GM12878 (cell line): ENCODE measurements at regions not wholly inside any gene's neighbourhood (a gene's known extent, or its start where the extent isn't known, plus 50 kb on each side); places are given as distances from the start of the nearest gene placed in this dataset.

Source experiments
- ATAC-seq: fragments of 200-7000 bp; cut with Tn5 transposase; 3 replicates; pipeline ENCODE4 v1.9.1; 2020; ENCODE audit warnings: mild to moderate bottlenecking, moderate library complexity
- BruUV-seq: library from RNA; stranded (reverse); fragments of 400-500 nt; replicated peaks from 2 replicates; lab custom pipeline; 2021; lab: Mats Ljungman, UMichigan
- CTCF ChIA-PET: fragments of 300-600 bp; sonication (Branson Sonifier 250); formaldehyde crosslinking; extraction: SDS; loops from one replicate; lab custom pipeline; 2021; ENCODE audit warnings: inconsistent platforms; lab: Yijun Ruan, JAX
- POLR2A ChIA-PET: fragments of 350-600 bp; formaldehyde crosslinking; extraction: SDS; loops from one replicate; lab custom pipeline; 2021; ENCODE audit warnings: inconsistent platforms; lab: Charles Lee
- RAD21 ChIA-PET: fragments of 300-600 bp; sonication (Branson Sonifier 250); formaldehyde crosslinking; loops from one replicate; lab custom pipeline; 2023; ENCODE audit warnings: antibody characterized with exemption; ENCODE audit not compliant: unreplicated experiment; lab: Charles Lee
- SMC1A ChIA-PET: fragments of 300-600 bp; sonication (Branson Sonifier 250); formaldehyde crosslinking; loops from one replicate; lab custom pipeline; 2023; ENCODE audit not compliant: unreplicated experiment, uncharacterized antibody; lab: Charles Lee
- DNase-seq: peaks from one replicate; pipeline ENCODE4 v3.0.0-alpha.2; 2011; ENCODE audit warnings: low read depth, low spot score
- FAIRE-seq: peaks from 3 replicates; lab custom pipeline; 2011; peaks lifted over from hg19 to GRCh38; lab: Jason Lieb, UNC
- H2AFZ ChIP-seq: 2 replicates; pipeline ENCODE4 v1.6.0; 2011; ENCODE audit warnings: low read depth, low read length, control low read depth; ENCODE audit not compliant: control insufficient read depth
- H3K27ac ChIP-seq: 2 replicates; pipeline ENCODE4 v1.5.1; 2011; ENCODE audit warnings: control low read depth; ENCODE audit not compliant: control insufficient read depth, insufficient read depth
- H3K27me3 ChIP-seq, 2 experiments: replicated peaks in 1 of 2; 2 replicates each; pipeline versions ENCODE4 v1.6.0 to v1.6.1; 2011; ENCODE audit warnings: low read length in 1 of 2; ENCODE audit not compliant: control insufficient read depth in 2 of 2, insufficient read depth in 2 of 2
- H3K36me3 ChIP-seq, 2 experiments: 2 replicates each; pipeline ENCODE4 v1.5.1; 2011; ENCODE audit warnings: low read length in 1 of 2; ENCODE audit not compliant: control insufficient read depth in 2 of 2, insufficient read depth in 2 of 2
- H3K4me1 ChIP-seq: 2 replicates; pipeline ENCODE4 v1.6.1; 2011; ENCODE audit warnings: mild to moderate bottlenecking, low read length, moderate library complexity, mixed read lengths; ENCODE audit not compliant: control insufficient read depth, insufficient read depth
- H3K4me2 ChIP-seq: 2 replicates; pipeline ENCODE4 v1.6.0; 2011; ENCODE audit warnings: control low read depth; ENCODE audit not compliant: control insufficient read depth, insufficient read depth
- H3K4me3 ChIP-seq: fragments of 200-600 bp; sonication (generic); 2 replicates; pipeline ENCODE4 v1.5.1; 2016
- H3K79me2 ChIP-seq: 2 replicates; pipeline ENCODE4 v1.6.0; 2011; ENCODE audit warnings: low read length; ENCODE audit not compliant: control insufficient read depth, insufficient read depth
- H3K9ac ChIP-seq: 2 replicates; pipeline ENCODE4 v1.8.0; 2011; ENCODE audit warnings: low read length, control low read depth, mixed read lengths; ENCODE audit not compliant: control insufficient read depth, insufficient read depth
- H3K9me3 ChIP-seq: replicated peaks from 3 replicates; pipeline ENCODE4 v1.5.1; 2011; ENCODE audit warnings: mild to moderate bottlenecking, low read length; ENCODE audit not compliant: control insufficient read depth, insufficient read depth
- H4K20me1 ChIP-seq: 2 replicates; pipeline ENCODE4 v1.6.0; 2011; ENCODE audit not compliant: control insufficient read depth, insufficient read depth
- EED ChIP-seq: sonication (generic); IDR thresholded peaks from 2 replicates; pipeline ENCODE4 v1.6.1; 2016; ENCODE audit warnings: antibody characterized with exemption, low read depth
- MEF2A ChIP-seq: IDR thresholded peaks from 2 replicates; pipeline ENCODE4 v1.6.1; 2011; ENCODE audit warnings: low read depth, mild to moderate bottlenecking, low read length, moderate library complexity; ENCODE audit not compliant: insufficient read depth
- MTA3 ChIP-seq: IDR thresholded peaks from 2 replicates; pipeline ENCODE4 v1.6.1; 2012; ENCODE audit warnings: low read length, inconsistent platforms, borderline replicate concordance
- MYB ChIP-seq: fragments of 150-350 bp; IDR thresholded peaks from 2 replicates; pipeline ENCODE4 v1.6.1; 2014; ENCODE audit warnings: mild to moderate bottlenecking, low read depth, low read length, borderline replicate concordance
- NR2F1 ChIP-seq: fragments of 450-650 bp; conservative IDR thresholded peaks from 2 replicates; pipeline ENCODE4 v1.6.1; 2017; ENCODE audit warnings: mild to moderate bottlenecking
- PAX5 ChIP-seq: IDR thresholded peaks from 2 replicates; pipeline ENCODE4 v1.6.1; 2011; ENCODE audit warnings: low read depth, low read length, borderline replicate concordance
- PAX8 ChIP-seq: fragments of 450-650 bp; IDR thresholded peaks from 2 replicates; pipeline ENCODE4 v1.6.1; 2017; ENCODE audit warnings: mild to moderate bottlenecking, moderate library complexity
- PML ChIP-seq: IDR thresholded peaks from 2 replicates; pipeline ENCODE4 v1.6.1; 2012; ENCODE audit warnings: low read length, inconsistent platforms
- RELA ChIP-seq: fragments of 450-650 bp; IDR thresholded peaks from 2 replicates; pipeline ENCODE4 v1.8.0; 2014; ENCODE audit warnings: borderline replicate concordance; ENCODE audit not compliant: partially characterized antibody
- SIX5 ChIP-seq: IDR thresholded peaks from 2 replicates; pipeline ENCODE4 v1.6.1; 2011; ENCODE audit warnings: mild to moderate bottlenecking, low read depth, low read length, moderate library complexity; ENCODE audit not compliant: severe bottlenecking
- SP1 ChIP-seq: IDR thresholded peaks from one replicate; pipeline ENCODE4 v1.6.1; 2011; ENCODE audit warnings: low read depth, low read length
- TCF12 ChIP-seq: IDR thresholded peaks from 2 replicates; pipeline ENCODE4 v1.6.1; 2011; ENCODE audit warnings: low read depth, mild to moderate bottlenecking, low read length
- YY1 ChIP-seq: IDR thresholded peaks from 2 replicates; pipeline ENCODE4 v1.6.1; 2011; ENCODE audit warnings: low read depth, mild to moderate bottlenecking, low read length
- ZNF24 ChIP-seq: fragments of 450-650 bp; IDR thresholded peaks from 2 replicates; pipeline ENCODE4 v1.6.1; 2017; ENCODE audit warnings: antibody characterized with exemption, mild to moderate bottlenecking
- WGBS: methylation state at CpG from one replicate; pipeline ENCODE4 v1.1.6; 2016; ENCODE audit warnings: low lambda C conversion rate; ENCODE audit not compliant: insufficient replicate concordance, insufficient coverage; ENCODE audit errors: missing lambda C conversion rate; 5-methylcytosine and 5-hydroxymethylcytosine counted together
- in situ Hi-C: fragments of 300-500 bp; cut with MboI; formaldehyde crosslinking; loops from 9 replicates; pipeline ENCODE4 v1.14.3; 2018; ENCODE audit warnings: mixed read lengths
- intact Hi-C: fragments of 100-400 bp; cut with micrococcal nuclease; formaldehyde crosslinking; loops from one replicate; pipeline ENCODE4 v1.14.2; 2022; ENCODE audit not compliant: unreplicated experiment
- TF ChIP-seq, protein P1 (sequence below): fragments of 150-350 bp; IDR thresholded peaks from 2 replicates; pipeline ENCODE4 v1.6.1; 2014; ENCODE audit warnings: mild to moderate bottlenecking, low read depth, low read length
- TF ChIP-seq, protein P2 (sequence below): fragments of 450-650 bp; conservative IDR thresholded peaks from 2 replicates; pipeline ENCODE4 v1.6.1; 2017; ENCODE audit warnings: mild to moderate bottlenecking, moderate library complexity

DNA sequence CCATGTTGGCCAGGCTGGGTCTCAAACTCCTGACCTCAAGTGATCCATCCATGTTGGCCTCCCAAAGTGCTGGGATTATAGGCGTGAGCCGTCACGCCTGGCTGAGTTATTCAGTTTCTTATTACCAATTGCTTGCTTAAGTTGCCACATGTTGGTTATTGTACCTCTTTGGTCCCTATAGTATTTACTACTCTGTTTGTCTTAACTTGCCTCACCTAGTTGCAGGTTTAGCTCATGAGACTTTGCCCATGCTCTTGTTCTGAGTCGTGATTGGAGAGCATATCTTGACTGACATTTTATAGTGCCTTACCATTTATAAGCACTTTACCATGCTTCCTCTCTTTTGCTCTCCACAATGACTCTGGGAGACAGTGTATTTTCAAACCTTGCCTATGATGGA lies 134.2 kb upstream of the HDGFL1 start:
- TF ChIP-seq RELA (no peak), PAX5 (peak; percentile 54; the same call in 1 of the 2 replicates)
- Histone ChIP-seq H3K4me1 (no peaks in the 10 kb centered on the region), H3K4me2 (no peak overlapping the region), H3K27me3 (no peaks in the 10 kb centered on the region), H3K9ac (no peak overlapping the region), H3K79me2 (no peaks in the 10 kb centered on the region), H3K27ac (no peak overlapping the region), H2AFZ (no peak overlapping the region), H4K20me1 (no peaks in the 10 kb centered on the region), H3K9me3 (no peaks in the 10 kb centered on the region; the same call in 2 of the 3 replicates), H3K4me3 (no peak overlapping the region), H3K36me3 (no peaks in the 10 kb centered on the region)
- no peak for DNase-seq
- RAD21 ChIA-PET, result no interaction called here
- FAIRE-seq, result no peak
- intact Hi-C loops, result no loop called here
- POLR2A ChIA-PET, result no interaction called here
- in situ Hi-C loops, result no loop called here
- 85% methylated on average over 4 of the region's 4 CpGs for WGBS
- CTCF ChIA-PET, result no interaction called here
- SMC1A ChIA-PET, result no interaction called here
- no TSS peak for BruUV-seq
- ATAC-seq, result no peak

DNA sequence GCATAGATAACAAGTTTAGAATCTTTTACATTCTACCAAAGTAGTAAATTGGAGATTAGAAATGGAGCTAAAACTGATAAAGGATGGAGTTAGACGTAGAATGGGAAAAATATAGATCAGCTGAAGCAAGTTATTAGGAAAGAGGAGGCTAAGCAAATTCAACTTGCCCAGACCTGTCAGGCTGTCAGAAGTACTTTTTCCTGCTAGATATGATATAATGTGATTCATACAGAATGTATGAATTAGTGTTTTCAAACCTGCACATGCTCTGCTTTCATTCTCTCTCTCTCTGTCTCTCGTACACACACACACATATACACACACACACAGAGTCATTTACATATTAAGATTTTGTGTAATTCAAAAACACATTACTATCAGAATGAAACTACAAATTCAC lies 133.2 kb upstream of the HDGFL1 start:
- Histone ChIP-seq H3K27me3 (no peaks in the 10 kb centered on the region), H2AFZ (no peak overlapping the region), H3K4me1 (no peaks in the 10 kb centered on the region), H3K4me2 (no peak overlapping the region), H3K79me2 (no peaks in the 10 kb centered on the region), H3K36me3 (no peaks in the 10 kb centered on the region), H3K9me3 (no peaks in the 10 kb centered on the region; the same call in 2 of the 3 replicates), H3K27ac (no peak overlapping the region), H4K20me1 (no peaks in the 10 kb centered on the region), H3K4me3 (no peak overlapping the region), H3K9ac (no peak overlapping the region)
- ChIA-PET SMC1A (interaction anchor here (1.4 kb wide), 1 partner anchor 13 kb away, joined by 3 read pairs; no protein-coding TSS in a partner anchor), POLR2A (no interaction called here), RAD21 (no interaction called here), CTCF (interaction anchor here (0.6 kb wide), 1 partner anchor 73 kb away, joined by 3 read pairs; no protein-coding TSS in a partner anchor)
- intact Hi-C loops (no loop called here), in situ Hi-C loops (no loop called here)
- TF ChIP-seq SIX5, result no peak
- TF ChIP-seq MYB, result no peak
- TF ChIP-seq, protein P1, sequence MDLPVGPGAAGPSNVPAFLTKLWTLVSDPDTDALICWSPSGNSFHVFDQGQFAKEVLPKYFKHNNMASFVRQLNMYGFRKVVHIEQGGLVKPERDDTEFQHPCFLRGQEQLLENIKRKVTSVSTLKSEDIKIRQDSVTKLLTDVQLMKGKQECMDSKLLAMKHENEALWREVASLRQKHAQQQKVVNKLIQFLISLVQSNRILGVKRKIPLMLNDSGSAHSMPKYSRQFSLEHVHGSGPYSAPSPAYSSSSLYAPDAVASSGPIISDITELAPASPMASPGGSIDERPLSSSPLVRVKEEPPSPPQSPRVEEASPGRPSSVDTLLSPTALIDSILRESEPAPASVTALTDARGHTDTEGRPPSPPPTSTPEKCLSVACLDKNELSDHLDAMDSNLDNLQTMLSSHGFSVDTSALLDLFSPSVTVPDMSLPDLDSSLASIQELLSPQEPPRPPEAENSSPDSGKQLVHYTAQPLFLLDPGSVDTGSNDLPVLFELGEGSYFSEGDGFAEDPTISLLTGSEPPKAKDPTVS, result no peak
- TF ChIP-seq MTA3, result no peak
- TF ChIP-seq EED, result no peak
- no peak for TF ChIP-seq RELA
- no peak for TF ChIP-seq PAX8
- TF ChIP-seq TCF12, result no peak
- no peak for TF ChIP-seq YY1
- TF ChIP-seq, protein P2, sequence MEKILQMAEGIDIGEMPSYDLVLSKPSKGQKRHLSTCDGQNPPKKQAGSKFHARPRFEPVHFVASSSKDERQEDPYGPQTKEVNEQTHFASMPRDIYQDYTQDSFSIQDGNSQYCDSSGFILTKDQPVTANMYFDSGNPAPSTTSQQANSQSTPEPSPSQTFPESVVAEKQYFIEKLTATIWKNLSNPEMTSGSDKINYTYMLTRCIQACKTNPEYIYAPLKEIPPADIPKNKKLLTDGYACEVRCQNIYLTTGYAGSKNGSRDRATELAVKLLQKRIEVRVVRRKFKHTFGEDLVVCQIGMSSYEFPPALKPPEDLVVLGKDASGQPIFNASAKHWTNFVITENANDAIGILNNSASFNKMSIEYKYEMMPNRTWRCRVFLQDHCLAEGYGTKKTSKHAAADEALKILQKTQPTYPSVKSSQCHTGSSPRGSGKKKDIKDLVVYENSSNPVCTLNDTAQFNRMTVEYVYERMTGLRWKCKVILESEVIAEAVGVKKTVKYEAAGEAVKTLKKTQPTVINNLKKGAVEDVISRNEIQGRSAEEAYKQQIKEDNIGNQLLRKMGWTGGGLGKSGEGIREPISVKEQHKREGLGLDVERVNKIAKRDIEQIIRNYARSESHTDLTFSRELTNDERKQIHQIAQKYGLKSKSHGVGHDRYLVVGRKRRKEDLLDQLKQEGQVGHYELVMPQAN, result no peak
- no peak for TF ChIP-seq MEF2A
- TF ChIP-seq ZNF24, result no peak
- no peak for TF ChIP-seq NR2F1
- no peak for TF ChIP-seq PML
- TF ChIP-seq SP1, result no peak
- no peak for ATAC-seq
- DNase-seq, result no peak
- WGBS, result 8% methylated on average over 2 of the region's 2 CpGs
- BruUV-seq, result no TSS peak
- FAIRE-seq, result no peak
